ENCODE measurements at regions not wholly inside any gene's neighbourhood (a gene's known extent, or its start where the extent isn't known, plus 50 kb on each side); places are given as distances from the start of the nearest gene placed in this dataset.
"Not testable (repeated sequence)": the region's sequence is repeated elsewhere in the genome, so short reads cannot be mapped to it uniquely, and the experiment has no call there.

- intact Hi-C loops (cut with micrococcal nuclease) = no loop called here
- no peak for TF ChIP-seq EZH2 (IDR thresholded peaks at IDR 0.05; ENCODE audit: low read length, unreplicated experiment)
- Histone ChIP-seq H3K4me2 (ENCODE audit: low read length) (no peak overlapping the region), H3K27ac (ENCODE audit: low read length) (no peak overlapping the region), H3K79me2 (ENCODE audit: low read length) (no peaks in the 10 kb centered on the region), H3K9ac (ENCODE audit: low read length) (no peak overlapping the region), H3K9me3 (ENCODE audit: low read length) (no peaks in the 10 kb centered on the region), H3F3A (ENCODE audit: low read length, unreplicated experiment) (no peaks in the 10 kb centered on the region), H3K27me3 (ENCODE audit: low read length) (no peaks in the 10 kb centered on the region), H3K36me3 (ENCODE audit: low read depth, low read length) (no peaks in the 10 kb centered on the region), H3K4me1 (ENCODE audit: insufficient read depth, low read length) (peaks cover 3% of the 10 kb centered on the region), H4K20me1 (ENCODE audit: low read length) (no peaks in the 10 kb centered on the region), H2AFZ (ENCODE audit: low read length) (no peak overlapping the region), H3K9me2 (replicated peaks; ENCODE audit: low read length) (0 out of 2 replicates have a peak, but pooled peaks cover 3% of the 10 kb centered on the region), H3K4me3 (ENCODE audit: low read length) (no peak overlapping the region)
- CTCF ChIA-PET = no interaction called here
- POLR2A ChIA-PET (ENCODE audit: unreplicated experiment) = no interaction called here
- BruUV-seq (replicated peaks) = no TSS peak
- ATAC-seq (no peak), DNase-seq (no peak)
Measured at GRCh38 chr21:15127437-15127836, 62.6 kb upstream of the NRIP1 start.

- no peak overlapping the region for H3K27ac ChIP-seq (ENCODE audit: low read length)
- no peaks in the 10 kb centered on the region for H3K79me2 ChIP-seq (ENCODE audit: low read length)
- no peak overlapping the region for H3K4me3 ChIP-seq (ENCODE audit: low read length)
- no peaks in the 10 kb centered on the region for H4K20me1 ChIP-seq (ENCODE audit: low read length)
- ChIA-PET CTCF (no interaction called here), POLR2A (ENCODE audit: unreplicated experiment) (no interaction called here)
- no peaks in the 10 kb centered on the region for H3K4me1 ChIP-seq (ENCODE audit: insufficient read depth, low read length)
- H3K9me2 ChIP-seq (replicated peaks; ENCODE audit: low read length) = 0 out of 2 replicates have a peak, but pooled peaks cover 3% of the 10 kb centered on the region
- TF ChIP-seq EZH2phosphoT487 (IDR thresholded peaks at IDR 0.05; ENCODE audit: borderline replicate concordance, low read length) (no peak), CTCF (conservative IDR thresholded peaks at IDR 0.05; ENCODE audit: low read depth, low read length) (no peak), EZH2 (IDR thresholded peaks at IDR 0.05; ENCODE audit: low read length, unreplicated experiment) (no peak)
- no peak overlapping the region for H3K4me2 ChIP-seq (ENCODE audit: low read length)
- no peaks in the 10 kb centered on the region for H3K36me3 ChIP-seq (ENCODE audit: low read depth, low read length)
- no peaks in the 10 kb centered on the region for H3K27me3 ChIP-seq (ENCODE audit: low read length)
- intact Hi-C loops (cut with micrococcal nuclease) = no loop called here
- H3K9ac ChIP-seq (ENCODE audit: low read length) = no peak overlapping the region
- H3K9me3 ChIP-seq (ENCODE audit: low read length) = no peaks in the 10 kb centered on the region
- ATAC-seq (no peak), DNase-seq (no peak)
- H3F3A ChIP-seq (ENCODE audit: low read length, unreplicated experiment) = no peaks in the 10 kb centered on the region
- no peak overlapping the region for H2AFZ ChIP-seq (ENCODE audit: low read length)
- BruUV-seq (replicated peaks) = no TSS peak
Measured at GRCh38 chr21:15128267-15128666, 63.5 kb upstream of the NRIP1 start.

- H3K79me2 ChIP-seq (ENCODE audit: low read length); CTCF ChIA-PET; H2AFZ ChIP-seq (ENCODE audit: low read length); POLR2A ChIA-PET (ENCODE audit: unreplicated experiment); DNase-seq; H3K4me3 ChIP-seq (ENCODE audit: low read length); H4K20me1 ChIP-seq (ENCODE audit: low read length); H3K27ac ChIP-seq (ENCODE audit: low read length); H3K9ac ChIP-seq (ENCODE audit: low read length); H3K36me3 ChIP-seq (ENCODE audit: low read depth, low read length); H3K4me1 ChIP-seq (ENCODE audit: insufficient read depth, low read length); ATAC-seq; H3K4me2 ChIP-seq (ENCODE audit: low read length); intact Hi-C loops (cut with micrococcal nuclease); H3K9me3 ChIP-seq (ENCODE audit: low read length); H3K27me3 ChIP-seq (ENCODE audit: low read length); H3F3A ChIP-seq (ENCODE audit: low read length, unreplicated experiment); H3K9me2 ChIP-seq (replicated peaks; ENCODE audit: low read length); BruUV-seq (replicated peaks): not testable (repeated sequence)
Measured at GRCh38 chr21:15128714-15129113, 63.9 kb upstream of the NRIP1 start.

GRCh38 chr21:15130326-15130725 lies 65.5 kb upstream of the NRIP1 start:
- Histone ChIP-seq H3K79me2 (ENCODE audit: low read length) (no peaks in the 10 kb centered on the region), H4K20me1 (ENCODE audit: low read length) (no peaks in the 10 kb centered on the region), H3K4me3 (ENCODE audit: low read length) (no peak overlapping the region), H3F3A (ENCODE audit: low read length, unreplicated experiment) (no peaks in the 10 kb centered on the region), H3K9me2 (replicated peaks; ENCODE audit: low read length) (0 out of 2 replicates have a peak, but pooled peaks cover 3% of the 10 kb centered on the region), H3K27me3 (ENCODE audit: low read length) (no peaks in the 10 kb centered on the region), H3K36me3 (ENCODE audit: low read depth, low read length) (no peaks in the 10 kb centered on the region), H3K27ac (ENCODE audit: low read length) (no peak overlapping the region), H2AFZ (ENCODE audit: low read length) (no peak overlapping the region), H3K4me1 (ENCODE audit: insufficient read depth, low read length) (peaks cover 7% of the 10 kb centered on the region), H3K9ac (ENCODE audit: low read length) (no peak overlapping the region), H3K9me3 (ENCODE audit: low read length) (no peaks in the 10 kb centered on the region), H3K4me2 (ENCODE audit: low read length) (no peak overlapping the region)
- BruUV-seq (replicated peaks) = no TSS peak
- ChIA-PET POLR2A (ENCODE audit: unreplicated experiment) (no interaction called here), CTCF (no interaction called here)
- intact Hi-C loops (cut with micrococcal nuclease) = no loop called here
- DNase-seq (no peak), ATAC-seq (no peak)
- TF ChIP-seq EZH2phosphoT487 (IDR thresholded peaks at IDR 0.05; ENCODE audit: borderline replicate concordance, low read length) (no peak), EZH2 (IDR thresholded peaks at IDR 0.05; ENCODE audit: low read length, unreplicated experiment) (no peak), CTCF (conservative IDR thresholded peaks at IDR 0.05; ENCODE audit: low read depth, low read length) (no peak)

Measured in PC-3 (cell line).